ENCODE measurements at regions not wholly inside any gene's neighbourhood (a gene's known extent, or its start where the extent isn't known, plus 50 kb on each side); places are given as distances from the start of the nearest gene placed in this dataset.

GRCh38 chr4:124132161-124132560, 580.4 kb downstream of the ANKRD50 start:
- TF ChIP-seq TCF12 (IDR thresholded peaks at IDR 0.05) (no peak), IRF3 (IDR thresholded peaks at IDR 0.05; ENCODE audit: low read depth, low read length) (no peak), RFX5 (IDR thresholded peaks at IDR 0.05; ENCODE audit: low read length) (no peak), YY1 (IDR thresholded peaks at IDR 0.05; ENCODE audit: low read depth) (no peak), SIN3A (IDR thresholded peaks at IDR 0.05; ENCODE audit: borderline replicate concordance, low read depth, low read length) (no peak), EP300 (IDR thresholded peaks at IDR 0.05; ENCODE audit: borderline replicate concordance in 1 of 2, low read depth in 1 of 2, low read length in 1 of 2) (no peak), NRF1 (IDR thresholded peaks at IDR 0.05; ENCODE audit: low read depth, low read length) (no peak), GATA2 (CRISPR knock-in tag; IDR thresholded peaks at IDR 0.05) (no peak), USF1 (IDR thresholded peaks at IDR 0.05; ENCODE audit: borderline replicate concordance, low read depth) (no peak), RCOR1 (IDR thresholded peaks at IDR 0.05; ENCODE audit: low read length) (no peak), POLR2AphosphoS5 (IDR thresholded peaks at IDR 0.05; ENCODE audit: low read depth, low read length) (no peak), TAF1 (IDR thresholded peaks at IDR 0.05; ENCODE audit: borderline replicate concordance, low read depth, low read length) (no peak), SMC3 (IDR thresholded peaks at IDR 0.05; ENCODE audit: low read depth, low read length) (no peak)
- Histone ChIP-seq H4K20me1 (ENCODE audit: insufficient read depth) (no peaks in the 10 kb centered on the region), H3K9me2 (no peaks in the 10 kb centered on the region), H3F3A (replicated peaks; ENCODE audit: insufficient read depth) (no peaks in the 10 kb centered on the region), H3K79me2 (ENCODE audit: insufficient read depth) (no peaks in the 10 kb centered on the region), H3K4me1 (ENCODE audit: control insufficient read depth in 1 of 2, insufficient read depth in 2 of 2, low read depth in 1 of 2, low read length in 1 of 2) (peaks cover 0 to 5% of the 10 kb centered on the region in 2 experiments; a peak in 2 of 4 replicates), H3K27me3 (ENCODE audit: insufficient read depth) (no peaks in the 10 kb centered on the region), H3K4me3 (ENCODE audit: low read depth in 2 of 2, low read length in 1 of 2) (no peak overlapping the region), H3K36me3 (replicated peaks in 1 of 2; ENCODE audit: control insufficient read depth in 1 of 2, insufficient read depth in 2 of 2, low read length in 1 of 2) (no peaks in the 10 kb centered on the region), H3K27ac (ENCODE audit: low read depth in 2 of 2, low read length in 1 of 2) (no peak overlapping the region), H3K9me3 (no peaks in the 10 kb centered on the region), H2AFZ (ENCODE audit: low read depth) (no peak overlapping the region), H3K4me2 (no peak overlapping the region), H3K9ac (no peak overlapping the region)
- DNase-seq = no peak
- WGBS (ENCODE audit: low lambda C conversion rate) = 77% methylated on average over 2 of the region's 2 CpGs
- ChIA-PET CTCF (no interaction called here), POLR2A (no interaction called here)

- ChIA-PET POLR2A (no interaction called here), CTCF (no interaction called here)
- WGBS (ENCODE audit: low lambda C conversion rate) = 33% methylated on average over 1 of the region's 1 CpG
- TF ChIP-seq GATA2 (CRISPR knock-in tag; IDR thresholded peaks at IDR 0.05) = no peak
- TF ChIP-seq PBX3 (IDR thresholded peaks at IDR 0.05) = peak; percentile 46; the same call in 1 of the 2 replicates
- TF ChIP-seq YY1 (IDR thresholded peaks at IDR 0.05; ENCODE audit: low read depth) = no peak
- TF ChIP-seq FOXJ3 (CRISPR knock-in tag; IDR thresholded peaks at IDR 0.05) = no peak
- TF ChIP-seq SIN3A (IDR thresholded peaks at IDR 0.05; ENCODE audit: borderline replicate concordance, low read depth, low read length) = no peak
- TF ChIP-seq RFX5 (IDR thresholded peaks at IDR 0.05; ENCODE audit: low read length) = no peak
- TF ChIP-seq POLR2AphosphoS5 (IDR thresholded peaks at IDR 0.05; ENCODE audit: low read depth, low read length) = no peak
- no peak for TF ChIP-seq EZH2phosphoT487 (IDR thresholded peaks at IDR 0.05; ENCODE audit: borderline replicate concordance, low read depth)
- TF ChIP-seq RAD21 (IDR thresholded peaks at IDR 0.05; ENCODE audit: low read length) = no peak
- TF ChIP-seq CHD2 (IDR thresholded peaks at IDR 0.05; ENCODE audit: low read length, partially characterized antibody) = no peak
- peak in 1 of 2 experiments; percentile 30; a peak in 1 of 4 replicates for TF ChIP-seq EP300 (IDR thresholded peaks at IDR 0.05; ENCODE audit: borderline replicate concordance in 1 of 2, low read depth in 1 of 2, low read length in 1 of 2)
- TF ChIP-seq USF2 (IDR thresholded peaks at IDR 0.05; ENCODE audit: borderline replicate concordance, low read depth, low read length) = no peak
- no peak for TF ChIP-seq JUND (IDR thresholded peaks at IDR 0.05)
- TF ChIP-seq GABPA (IDR thresholded peaks at IDR 0.05; ENCODE audit: low read depth) = no peak
- peak; percentile 33; the same call in 1 of the 2 replicates for TF ChIP-seq NFIC (IDR thresholded peaks at IDR 0.05; ENCODE audit: borderline replicate concordance)
- TF ChIP-seq ZBTB33 (IDR thresholded peaks at IDR 0.05; ENCODE audit: borderline replicate concordance, low read depth) = no peak
- no peak for TF ChIP-seq SMC3 (IDR thresholded peaks at IDR 0.05; ENCODE audit: low read depth, low read length)
Measured at GRCh38 chr4:124133753-124134152, 578.8 kb downstream of the ANKRD50 start.

More at GRCh38 chr4:124133753-124134152, 578.8 kb downstream of the ANKRD50 start:
- Histone ChIP-seq H3K79me2 (ENCODE audit: insufficient read depth) (no peaks in the 10 kb centered on the region), H3F3A (replicated peaks; ENCODE audit: insufficient read depth) (no peaks in the 10 kb centered on the region), H4K20me1 (ENCODE audit: insufficient read depth) (no peaks in the 10 kb centered on the region), H3K9me3 (no peaks in the 10 kb centered on the region), H3K4me2 (no peak overlapping the region), H3K4me3 (ENCODE audit: low read depth in 2 of 2, low read length in 1 of 2) (no peak overlapping the region), H3K36me3 (replicated peaks in 1 of 2; ENCODE audit: control insufficient read depth in 1 of 2, insufficient read depth in 2 of 2, low read length in 1 of 2) (no peaks in the 10 kb centered on the region), H3K27ac (ENCODE audit: low read depth in 2 of 2, low read length in 1 of 2) (no peak overlapping the region; a peak in 1 of 4 replicates), H3K9ac (no peak overlapping the region), H3K4me1 (ENCODE audit: control insufficient read depth in 1 of 2, insufficient read depth in 2 of 2, low read depth in 1 of 2, low read length in 1 of 2) (peaks cover 0 to 5% of the 10 kb centered on the region in 2 experiments; a peak in 2 of 4 replicates), H2AFZ (ENCODE audit: low read depth) (no peak overlapping the region), H3K27me3 (ENCODE audit: insufficient read depth) (no peaks in the 10 kb centered on the region), H3K9me2 (no peaks in the 10 kb centered on the region)
- DNase-seq = no peak

All from SK-N-SH (cell line).